Testis (tissue), 2 donors: ENCODE measurements at regions not wholly inside any gene's neighbourhood (a gene's known extent, or its start where the extent isn't known, plus 50 kb on each side); places are given as distances from the start of the nearest gene placed in this dataset.

ENCODE experiments used
- DNase-seq: peaks from one replicate; pipeline ENCODE4 v3.0.0-alpha.2; 2019
- H3K27ac ChIP-seq, 2 donors: fragments of 200-600 bp; sonication (generic); one replicate each; pipeline ENCODE4 v1.5.1; 2019
- H3K27me3 ChIP-seq: fragments of 200-600 bp; sonication (generic); one replicate; pipeline ENCODE4 v1.5.1; 2019
- H3K36me3 ChIP-seq: fragments of 200-600 bp; sonication (generic); one replicate; pipeline ENCODE4 v1.5.1; 2017; ENCODE audit warnings: low read depth; ENCODE audit errors: missing control alignments
- H3K4me1 ChIP-seq: fragments of 200-600 bp; sonication (generic); one replicate; pipeline ENCODE4 v1.5.1; 2019
- H3K4me3 ChIP-seq, 2 donors: fragments of 200-600 bp; sonication (generic); one replicate each; pipeline ENCODE4 v1.5.1; 2017 to 2019
- H3K9me3 ChIP-seq: fragments of 200-600 bp; sonication (generic); one replicate; pipeline ENCODE4 v1.5.1; 2017
- CTCF ChIP-seq, 3 experiments: fragments of 450-650 bp in 2 of 3; fragments of 200-600 bp in 1 of 3; sonication (generic) in 1 of 3; IDR thresholded peaks; one replicate each; pipeline ENCODE4 v1.5.1; 2016 to 2019; ENCODE audit warnings: antibody characterized with exemption in 3 of 3, mild to moderate bottlenecking in 2 of 3, moderate library complexity in 1 of 3
- POLR2A ChIP-seq: fragments of 450-650 bp; IDR thresholded peaks from one replicate; pipeline ENCODE4 v1.6.1; 2017; ENCODE audit warnings: antibody characterized with exemption, mild to moderate bottlenecking, moderate library complexity
- WGBS, 2 donors: methylation state at CpG; one replicate each; pipeline ENCODE4 v1.1.5; 2018; 5-methylcytosine and 5-hydroxymethylcytosine counted together
- intact Hi-C: fragments of 100-400 bp; cut with DNase I; formaldehyde crosslinking; loops from one replicate; pipeline ENCODE4 v1.15.1; 2023; ENCODE audit warnings: low total_unique reads

- TF ChIP-seq POLR2A (no peak), CTCF (IDR thresholded peaks at IDR 0.05) (no peak)
- no peak overlapping the region for H3K4me3 ChIP-seq
- H3K27ac ChIP-seq = no peak overlapping the region
- no peaks in the 10 kb centered on the region for H3K36me3 ChIP-seq
- no peaks in the 10 kb centered on the region for H3K27me3 ChIP-seq
- no peaks in the 10 kb centered on the region for H3K4me1 ChIP-seq
- no peak for DNase-seq
- WGBS, 2 donors = 84 to 92% methylated on average over 1 of the region's 1 CpG
- intact Hi-C loops = no loop called here
- no peaks in the 10 kb centered on the region for H3K9me3 ChIP-seq
Observed at GRCh38 chr21:18157406-18157805, 87.2 kb upstream of the CHODL start.

GRCh38 chr21:18155508-18156193 lies 89.0 kb upstream of the CHODL start:
- no peaks in the 10 kb centered on the region for H3K9me3 ChIP-seq
- H3K27me3 ChIP-seq = no peaks in the 10 kb centered on the region
- no peaks in the 10 kb centered on the region for H3K4me1 ChIP-seq
- no peak overlapping the region for H3K27ac ChIP-seq
- no peak for DNase-seq
- WGBS, 2 donors = 55 to 63% methylated on average over 5 of the region's 5 CpGs
- TF ChIP-seq CTCF (IDR thresholded peaks at IDR 0.05) = no peak
- no peak for TF ChIP-seq POLR2A
- H3K4me3 ChIP-seq = no peak overlapping the region
- intact Hi-C loops = no loop called here
- no peaks in the 10 kb centered on the region for H3K36me3 ChIP-seq

GRCh38 chr21:18153063-18153462 lies 91.6 kb upstream of the CHODL start:
- intact Hi-C loops = no loop called here
- H3K36me3 ChIP-seq = no peaks in the 10 kb centered on the region
- H3K9me3 ChIP-seq = no peaks in the 10 kb centered on the region
- 96 to 97% methylated on average over 2 of the region's 2 CpGs for WGBS, 2 donors
- no peak for TF ChIP-seq CTCF (IDR thresholded peaks at IDR 0.05)
- TF ChIP-seq POLR2A = no peak
- no peaks in the 10 kb centered on the region for H3K27me3 ChIP-seq
- no peaks in the 10 kb centered on the region for H3K4me1 ChIP-seq
- no peak overlapping the region for H3K4me3 ChIP-seq
- DNase-seq = no peak
- no peak overlapping the region for H3K27ac ChIP-seq

GRCh38 chr21:18152371-18152770 lies 92.3 kb upstream of the CHODL start:
- 90 to 98% methylated on average over 2 of the region's 2 CpGs for WGBS, 2 donors
- Histone ChIP-seq H3K27ac (no peak overlapping the region), H3K36me3 (no peaks in the 10 kb centered on the region), H3K4me3 (no peak overlapping the region), H3K27me3 (no peaks in the 10 kb centered on the region), H3K9me3 (no peaks in the 10 kb centered on the region), H3K4me1 (no peaks in the 10 kb centered on the region)
- no peak for TF ChIP-seq POLR2A
- TF ChIP-seq CTCF (IDR thresholded peaks at IDR 0.05) = no peak
- intact Hi-C loops = no loop called here
- DNase-seq = no peak

GRCh38 chr21:18151046-18151445 lies 93.6 kb upstream of the CHODL start:
- Histone ChIP-seq H3K36me3 (no peaks in the 10 kb centered on the region), H3K27me3 (no peaks in the 10 kb centered on the region), H3K9me3 (no peaks in the 10 kb centered on the region), H3K4me3 (no peak overlapping the region), H3K27ac (no peak overlapping the region), H3K4me1 (no peaks in the 10 kb centered on the region)
- 94 to 96% methylated on average over 5 of the region's 5 CpGs for WGBS, 2 donors
- intact Hi-C loops = no loop called here
- no peak for TF ChIP-seq POLR2A
- no peak for TF ChIP-seq CTCF (IDR thresholded peaks at IDR 0.05)
- DNase-seq = no peak
